HT1080 (cell line): ENCODE measurements at regions not wholly inside any gene's neighbourhood (a gene's known extent, or its start where the extent isn't known, plus 50 kb on each side); places are given as distances from the start of the nearest gene placed in this dataset.
A peak's percentile ranks its signal among the peaks of the same experiment; 100 is the strongest.

Source experiments
- DNase-seq: peaks from one replicate; pipeline ENCODE4 v3.0.0-alpha.2; 2015; ENCODE audit warnings: low read depth

DNA sequence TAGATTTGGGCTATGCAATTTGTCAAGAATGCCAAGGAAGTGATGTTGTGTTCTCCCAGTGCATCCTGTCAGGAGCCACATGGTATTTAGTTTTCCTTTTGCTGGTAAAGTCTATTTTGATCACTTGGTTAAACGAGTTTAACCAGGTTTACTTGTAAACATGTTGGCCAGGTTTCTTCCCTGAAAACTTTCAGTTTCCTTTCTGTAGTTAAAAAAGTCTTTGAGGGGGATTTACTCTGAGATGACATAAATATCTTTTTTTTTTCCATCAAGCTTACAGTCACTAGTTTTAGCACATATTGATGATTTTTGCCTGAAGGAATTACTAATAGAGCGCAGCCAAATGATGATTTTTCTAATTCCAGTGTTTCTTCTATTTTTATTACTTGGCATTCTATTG is 320.5 kb downstream of the PHF14 start:
- DNase-seq = no peak

DNA sequence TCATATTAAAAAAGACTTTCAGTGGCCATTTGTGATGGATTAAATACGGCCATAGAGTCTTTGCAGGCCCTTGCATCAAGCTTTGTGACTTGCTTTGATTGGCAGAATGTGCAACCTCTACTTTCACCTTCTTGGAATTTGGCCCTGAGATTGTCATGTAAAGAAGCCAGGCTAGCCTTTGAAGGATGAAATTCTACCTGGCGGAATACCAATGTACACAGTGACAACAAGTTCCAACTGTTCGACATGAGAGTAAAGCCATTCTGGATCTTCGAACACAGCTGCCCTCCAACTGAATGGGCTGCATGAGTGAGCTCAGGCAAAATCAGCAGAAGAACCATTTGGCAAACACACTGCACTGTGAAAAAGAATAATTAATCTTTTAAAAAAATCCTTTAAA is 321.3 kb downstream of the PHF14 start:
- no peak for DNase-seq

GRCh38 chr7:11297126-11297625 is 323.5 kb downstream of the PHF14 start:
- no peak for DNase-seq

DNA sequence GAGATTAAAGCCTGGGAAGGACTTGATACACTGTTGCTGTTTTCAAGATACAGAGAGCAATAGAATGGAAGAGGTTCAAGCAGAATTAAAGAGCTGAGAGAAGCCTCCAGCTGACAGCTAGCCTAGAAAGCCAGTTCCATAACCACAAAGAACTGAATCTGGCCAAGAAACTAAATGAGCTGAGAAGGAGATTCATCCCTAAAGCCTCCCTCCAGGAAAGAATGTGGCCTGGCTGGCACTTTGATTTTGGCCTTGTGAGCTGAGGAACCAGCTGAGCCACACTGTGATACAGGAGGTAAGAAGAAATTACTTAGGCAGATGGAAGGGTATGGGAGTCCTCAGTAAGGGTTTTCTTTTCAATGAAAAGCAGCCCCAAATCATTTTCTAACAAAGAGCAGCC is 324.1 kb downstream of the PHF14 start:
- DNase-seq = no peak

- no peak for DNase-seq
These were observed 324.5 kb downstream of the PHF14 start for GRCh38 chr7:11298220-11298619.

DNA sequence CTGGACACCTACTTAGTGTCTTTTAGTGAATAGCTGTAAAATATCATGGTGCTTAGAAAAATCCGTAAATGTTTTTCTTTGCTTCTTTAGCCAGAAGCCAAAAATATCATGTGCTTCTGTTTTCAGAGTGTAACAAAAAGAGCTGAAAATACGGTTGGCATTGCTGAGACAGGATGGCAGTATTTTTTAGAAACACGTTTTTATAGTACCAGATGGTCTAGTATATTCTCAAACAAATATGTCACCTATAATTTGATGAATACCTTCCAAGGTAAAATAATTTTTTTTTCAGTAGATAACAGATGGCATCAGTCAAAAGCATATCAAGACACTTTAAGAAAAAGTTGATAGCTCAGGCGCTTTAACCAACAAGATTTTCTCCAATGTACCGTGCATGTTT is 326.6 kb downstream of the PHF14 start:
- no peak for DNase-seq

DNA sequence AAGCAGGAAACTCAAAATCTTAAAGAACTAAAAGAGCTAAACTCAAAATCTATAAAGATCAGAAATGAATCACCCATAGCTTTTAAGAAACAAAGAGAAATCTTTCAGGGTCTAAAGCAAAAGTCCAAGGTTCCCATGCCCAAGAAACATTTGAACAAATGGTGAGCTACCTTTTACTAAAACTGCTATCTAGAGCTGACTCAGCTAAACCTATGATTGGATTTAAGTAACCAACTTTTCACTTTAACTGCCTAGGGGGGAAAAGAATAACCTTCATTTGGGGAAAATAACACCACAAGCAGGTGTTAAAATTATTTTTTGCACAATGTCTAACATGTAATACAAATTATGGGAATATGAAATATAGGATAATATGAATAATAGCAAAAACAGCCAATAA is 328.4 kb downstream of the PHF14 start:
- no peak for DNase-seq

- no peak for DNase-seq
These were observed 340.1 kb downstream of the PHF14 start for GRCh38 chr7:11313801-11314200.

DNA sequence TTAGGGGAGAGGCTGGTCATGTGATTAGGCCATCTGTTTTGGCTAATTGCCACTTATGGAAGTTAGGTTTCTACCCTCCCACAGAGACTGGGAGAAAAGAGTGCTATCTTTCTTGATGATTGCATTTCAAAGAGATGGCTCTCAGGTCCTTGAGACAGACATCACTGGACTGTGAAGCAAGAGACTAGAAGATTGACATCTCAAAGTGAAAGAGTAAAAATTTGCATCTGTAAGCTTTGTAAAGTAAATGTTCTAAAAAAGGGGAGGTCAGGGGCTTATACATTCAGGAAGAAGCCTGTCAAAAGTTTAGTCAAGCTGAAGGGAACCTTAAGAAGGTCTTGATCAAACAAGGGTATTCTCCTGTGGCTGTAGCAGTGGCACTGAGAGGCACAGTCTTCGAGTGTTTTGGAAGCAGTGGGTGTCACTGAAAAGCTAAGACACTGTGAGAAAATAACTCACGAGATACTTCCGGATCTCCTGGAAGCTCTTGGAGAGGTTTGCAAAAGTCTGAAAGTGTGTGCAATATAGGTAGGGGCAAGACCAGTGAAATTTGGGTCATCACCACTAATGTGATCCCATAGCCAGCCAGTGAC is 342.1 kb downstream of the PHF14 start:
- DNase-seq = no peak

DNA sequence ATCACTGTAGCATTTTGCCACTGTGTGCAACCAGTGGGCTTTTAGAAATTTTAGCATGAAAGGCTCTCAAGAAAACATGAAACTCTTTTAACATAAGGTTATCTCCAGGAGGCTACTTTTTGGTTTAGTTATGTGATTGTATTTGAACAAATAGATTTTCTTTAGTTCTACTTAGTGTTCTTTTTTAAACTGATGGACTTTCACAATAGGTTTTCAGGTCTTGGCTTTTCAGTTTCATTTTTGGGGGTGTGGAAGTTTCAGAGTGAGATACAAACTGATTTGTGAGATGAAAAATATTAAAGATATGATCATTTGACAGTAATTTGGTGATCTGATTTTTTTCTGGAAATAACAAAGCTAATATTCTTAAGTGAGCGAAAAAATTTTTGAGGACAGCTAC is 344.1 kb downstream of the PHF14 start:
- DNase-seq = no peak

- DNase-seq = peak; percentile 90
These were observed 346.0 kb downstream of the PHF14 start for GRCh38 chr7:11319491-11320274.
